ENCODE measurements at regions not wholly inside any gene's neighbourhood (a gene's known extent, or its start where the extent isn't known, plus 50 kb on each side); places are given as distances from the start of the nearest gene placed in this dataset.
"Not testable (repeated sequence)": the region's sequence is repeated elsewhere in the genome, so short reads cannot be mapped to it uniquely, and the experiment has no call there.

DNA sequence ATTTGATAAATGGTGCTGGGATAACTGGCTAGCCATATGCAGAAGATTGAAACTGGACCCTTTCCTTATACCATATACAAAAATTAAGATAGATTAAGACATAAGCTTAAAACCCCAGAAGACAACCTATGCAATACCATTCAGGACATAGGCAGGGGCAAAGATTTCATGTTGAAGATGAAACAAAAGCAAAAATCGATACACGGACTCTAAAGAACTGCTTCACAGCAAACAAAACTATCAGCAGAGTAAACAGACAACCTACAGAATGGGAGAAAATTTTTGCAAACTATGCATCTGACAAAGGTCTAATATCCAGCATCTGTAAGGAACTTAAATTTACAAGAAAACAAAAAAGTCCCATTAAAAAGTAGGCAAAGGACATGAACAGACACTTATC, 255.9 kb downstream of the TINAG start:
- DNase-seq, result not testable (repeated sequence)

DNA sequence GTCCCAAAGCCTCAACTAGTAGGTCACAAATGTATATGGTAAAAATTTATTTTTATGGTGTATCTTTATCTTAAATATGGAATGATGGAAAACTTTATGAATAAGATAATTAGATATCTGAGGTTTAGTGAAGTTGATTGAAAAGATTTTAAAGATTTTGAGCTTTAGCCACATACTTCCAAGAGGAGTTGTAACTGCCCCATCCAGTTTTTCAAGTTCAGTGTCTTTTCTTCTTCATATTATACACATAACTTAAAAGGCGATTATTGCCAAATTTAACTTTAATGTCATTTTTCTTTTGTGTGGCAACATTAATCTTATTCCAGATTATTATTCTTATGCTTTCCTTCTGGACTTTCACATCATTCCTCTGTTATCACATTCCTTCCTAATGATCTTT, 266.4 kb downstream of the TINAG start:
- no peak for DNase-seq

DNA sequence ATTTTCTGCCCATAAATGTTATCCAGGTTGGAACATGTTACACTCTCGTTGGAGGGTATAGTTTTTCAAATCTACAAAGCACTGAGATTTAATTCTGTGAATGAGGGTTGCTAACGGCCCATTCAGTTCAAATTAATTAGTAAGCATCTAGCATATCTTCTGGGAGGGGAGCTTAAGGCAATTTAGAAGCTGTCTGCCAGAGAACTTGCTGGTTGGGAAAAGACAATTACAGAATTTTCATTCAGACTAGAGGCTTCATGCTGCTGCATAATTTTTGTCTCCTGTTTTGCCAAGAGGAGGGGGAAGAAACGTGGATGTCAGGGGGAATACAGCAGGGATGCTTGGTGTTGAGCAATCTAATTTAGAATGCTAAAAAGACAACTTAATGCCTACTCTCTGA, 268.3 kb upstream of the FAM83B start:
- no peak for DNase-seq

DNA sequence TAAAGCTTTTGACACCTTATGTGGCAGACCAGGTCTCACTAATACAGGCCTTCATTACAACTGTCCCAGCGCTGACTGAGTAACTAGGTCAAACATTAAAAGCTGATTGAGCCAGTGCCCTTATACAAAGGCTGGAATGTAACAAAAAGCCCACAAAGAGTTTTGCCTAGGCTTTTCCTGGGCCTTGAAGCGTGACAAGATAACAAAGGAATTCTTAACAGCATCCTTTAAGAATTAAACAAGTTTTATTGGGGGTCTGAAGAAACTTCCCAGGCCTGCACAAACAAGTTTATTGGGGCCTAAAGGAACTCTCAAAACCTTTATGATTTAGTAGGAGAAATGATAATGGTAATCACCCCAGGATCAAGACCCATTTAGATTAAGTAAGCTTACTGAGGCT, 267.6 kb upstream of the FAM83B start:
- DNase-seq, result no peak

DNA sequence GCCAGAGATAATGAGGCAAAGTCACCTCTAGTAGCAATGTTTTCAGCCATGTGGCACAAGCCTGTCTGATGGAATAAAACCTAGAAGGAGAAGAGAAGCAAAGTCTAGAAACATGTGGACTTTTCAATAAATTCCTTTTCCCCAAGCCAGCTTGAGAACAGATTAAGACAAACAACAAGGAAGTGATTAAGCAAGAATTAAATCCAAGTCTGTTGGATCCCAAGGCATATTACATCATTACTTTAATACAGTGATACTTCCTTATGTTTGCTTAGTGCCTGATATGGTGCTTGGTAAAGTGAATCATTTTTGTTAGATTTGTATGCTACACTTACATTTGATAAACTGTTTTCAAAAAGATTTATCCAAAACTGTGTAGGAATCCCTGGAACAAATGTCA, 260.3 kb upstream of the FAM83B start:
- no peak for DNase-seq

DNA sequence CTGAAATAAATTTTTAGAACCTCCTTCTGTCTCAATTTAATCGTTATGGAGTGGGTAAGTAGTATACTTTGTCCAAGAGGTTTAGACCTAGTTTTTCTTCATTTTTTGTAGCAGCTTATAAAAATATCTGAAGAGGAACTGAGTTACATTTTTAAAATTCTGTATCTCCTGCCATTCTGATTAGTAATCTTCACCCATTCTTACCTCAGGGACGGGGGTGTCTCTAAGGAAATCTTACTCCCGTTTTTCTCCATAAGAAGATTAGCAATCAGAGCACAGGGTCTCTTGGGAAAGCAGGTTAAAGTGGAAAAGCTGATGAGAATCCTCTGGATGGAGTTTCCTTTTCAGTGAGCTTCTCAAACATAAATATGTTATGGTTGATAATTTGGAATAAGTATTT, 259.3 kb upstream of the FAM83B start:
- no peak for DNase-seq

DNA sequence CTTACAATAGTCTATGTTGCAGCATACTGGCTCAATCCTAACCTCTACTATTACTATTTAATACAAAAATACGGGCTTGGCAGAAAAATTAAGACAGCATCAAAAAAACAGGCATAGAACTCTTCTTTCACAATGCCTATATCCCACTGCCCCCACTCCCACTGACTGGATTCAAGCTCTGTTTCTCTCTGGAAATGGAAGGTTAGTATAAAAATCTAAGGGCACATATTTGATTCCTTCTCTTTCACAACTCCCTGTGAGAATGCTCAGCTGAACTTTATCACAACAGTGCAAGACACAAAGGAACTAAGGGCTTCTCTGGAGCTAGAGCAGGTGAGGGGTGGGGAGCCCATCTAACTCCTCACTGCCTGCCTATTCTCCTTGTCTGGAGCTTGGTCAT, 258.4 kb upstream of the FAM83B start:
- DNase-seq, result no peak

DNA sequence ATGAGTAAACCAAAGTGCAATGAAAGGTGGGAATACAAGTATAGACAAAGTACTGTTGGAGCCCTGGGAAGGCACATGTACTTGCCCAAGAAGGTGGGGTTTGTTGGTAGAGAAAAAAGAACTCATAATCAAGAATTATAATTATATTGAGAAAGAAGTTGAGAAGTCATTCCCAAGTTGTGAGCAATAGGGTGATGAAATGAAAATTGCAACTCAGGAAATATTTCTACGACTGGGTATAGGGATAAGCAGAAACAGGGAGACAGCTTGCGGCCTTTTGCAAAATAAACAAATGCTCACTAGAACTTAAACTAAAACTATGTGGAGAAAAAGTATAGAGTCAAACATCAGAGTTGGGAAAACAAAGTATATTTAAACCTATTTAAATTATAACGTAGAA, 250.7 kb upstream of the FAM83B start:
- DNase-seq, result no peak

DNA sequence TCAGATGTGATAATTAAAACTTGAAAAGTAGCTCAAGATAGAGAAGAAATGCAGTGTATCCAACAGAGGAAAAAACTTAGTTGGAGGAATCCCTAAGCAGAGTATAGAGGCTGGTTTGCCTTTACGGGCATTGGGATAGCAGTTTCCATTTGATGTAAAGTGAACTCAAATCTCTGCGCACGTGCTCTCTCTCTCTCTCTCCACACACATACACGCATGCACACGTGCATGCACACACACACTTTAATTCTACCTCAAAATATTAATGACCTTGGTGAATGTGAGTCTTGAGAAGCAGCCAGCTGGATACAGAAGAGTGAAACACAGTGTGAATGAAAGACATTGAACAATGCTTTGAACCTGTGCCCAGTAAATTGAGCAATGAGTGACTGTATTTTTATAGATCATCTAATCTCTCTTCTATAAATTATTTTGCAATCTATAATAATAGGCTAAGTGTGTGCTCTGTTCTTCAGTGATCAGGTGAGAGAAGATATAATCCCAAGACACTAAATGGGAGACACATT, 247.7 kb upstream of the FAM83B start:
- DNase-seq, result no peak

DNA sequence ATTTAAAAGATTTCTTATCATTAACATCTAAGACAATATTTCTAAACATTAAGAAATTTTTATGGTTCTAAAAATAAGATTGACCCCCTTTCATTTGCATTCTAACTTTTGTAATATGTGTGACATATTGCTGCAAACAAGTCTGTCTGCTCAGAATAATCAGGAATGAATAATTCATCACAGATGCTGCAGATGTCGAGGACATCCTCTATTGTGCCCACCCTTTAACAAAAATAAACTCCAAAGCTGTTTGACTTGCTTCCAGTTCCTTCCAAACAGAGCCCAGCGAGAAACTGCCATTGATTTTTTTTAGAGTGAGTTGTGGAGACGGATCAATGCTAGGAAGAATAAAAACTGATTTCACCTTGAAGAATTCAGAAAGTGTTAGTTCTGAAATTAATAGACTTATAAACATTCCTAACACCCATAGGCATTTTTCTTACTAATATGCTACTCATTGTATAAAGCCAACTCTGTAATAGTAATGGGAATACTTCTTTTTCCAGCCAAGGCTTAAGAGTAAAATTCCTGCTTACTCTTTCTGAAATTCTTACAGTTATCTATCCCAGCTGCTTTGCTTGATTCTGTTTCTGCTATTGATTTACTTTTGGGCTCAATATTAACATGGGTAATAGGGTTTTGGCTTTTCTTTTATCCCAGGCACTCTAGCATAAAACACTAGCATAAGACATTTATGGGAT, 244.8 kb upstream of the FAM83B start:
- no peak for DNase-seq

DNA sequence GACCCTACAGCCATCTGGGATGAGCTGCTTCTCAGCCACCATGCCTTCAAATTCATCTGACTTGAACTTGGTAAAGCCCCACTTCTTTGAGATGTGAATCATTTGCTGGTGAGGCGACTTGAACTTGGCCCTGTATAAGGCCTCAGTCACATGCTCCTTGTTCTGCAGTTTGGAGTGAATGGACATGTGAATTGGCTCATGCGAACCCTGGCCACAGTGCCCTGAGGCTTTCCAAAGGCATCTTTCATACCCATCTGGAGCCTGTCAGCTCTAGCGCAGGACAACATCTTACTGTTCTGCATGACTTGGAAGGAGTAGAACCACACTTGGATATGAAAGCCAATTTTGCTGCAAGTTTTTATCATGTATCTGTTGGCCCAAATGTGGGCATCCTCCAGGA, 244.0 kb upstream of the FAM83B start:
- DNase-seq, result no peak

DNA sequence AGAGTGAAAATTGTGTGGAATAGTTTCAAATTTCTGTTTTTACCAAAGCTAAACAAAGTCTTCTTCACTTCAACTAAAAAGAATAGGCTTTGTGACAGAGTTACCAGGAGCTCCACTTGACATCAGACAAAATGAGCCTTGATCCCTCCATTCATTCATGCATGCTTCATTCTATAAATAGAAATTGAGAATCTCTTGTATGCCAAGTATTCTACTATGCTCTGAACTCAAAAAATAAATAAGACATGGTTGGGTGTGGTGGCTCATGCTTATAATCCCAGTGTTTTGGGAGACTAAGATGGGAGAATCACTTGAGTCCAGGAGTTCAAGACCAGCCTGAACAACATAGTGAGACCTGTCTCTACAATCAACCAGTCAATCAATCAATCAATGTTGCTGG, 236.6 kb upstream of the FAM83B start:
- no peak for DNase-seq

DNA sequence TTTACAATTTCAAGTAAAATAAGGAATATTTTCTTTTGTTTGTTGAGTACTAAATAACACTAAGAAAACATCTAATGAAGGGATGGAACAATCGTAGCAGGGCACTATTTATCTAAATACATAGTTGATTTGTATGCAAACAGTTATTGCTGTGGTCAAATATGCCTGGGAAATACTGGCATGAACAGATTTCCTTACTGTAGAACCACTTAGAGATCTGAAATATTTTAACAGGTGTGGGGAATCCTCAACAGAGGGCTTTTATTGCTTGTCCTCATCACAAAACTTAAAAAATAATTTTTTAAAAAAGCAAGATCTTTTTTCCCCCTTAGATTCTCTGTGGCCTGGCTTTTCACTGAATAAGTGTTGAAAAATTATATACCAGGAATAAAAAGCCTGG, 233.0 kb upstream of the FAM83B start:
- no peak for DNase-seq

DNA sequence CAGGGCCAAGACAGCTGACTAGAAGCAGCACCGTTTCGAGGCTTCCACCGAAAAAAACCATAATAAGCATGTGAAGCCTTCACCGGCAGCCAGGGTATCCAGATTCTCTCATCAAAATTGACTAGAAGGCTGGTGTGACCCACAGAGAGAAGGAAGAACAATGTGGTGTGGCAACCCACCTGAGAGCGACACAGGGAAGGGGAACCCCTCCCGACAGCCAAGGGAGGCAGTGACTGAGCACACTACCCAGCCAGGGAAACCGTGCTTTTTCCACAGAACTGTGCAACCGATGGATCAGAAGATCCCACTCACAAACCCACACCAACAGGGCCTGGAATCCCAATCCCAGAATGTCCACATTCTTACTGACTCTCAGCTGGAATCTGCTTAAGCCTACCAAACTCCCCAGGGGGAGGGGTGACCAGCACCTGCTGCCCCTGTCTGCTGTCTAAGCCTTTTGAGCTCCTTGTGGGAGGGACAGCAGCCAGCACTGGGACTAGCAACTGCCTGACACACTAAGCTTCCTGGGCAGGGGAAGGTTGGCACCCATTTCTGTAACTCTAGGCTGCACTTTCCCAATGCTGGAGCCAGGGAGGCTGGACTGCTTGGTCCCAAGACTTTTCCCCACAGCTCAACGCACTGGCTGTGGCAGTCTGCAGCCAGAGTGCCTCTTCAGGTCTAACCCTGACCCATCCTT, 231.9 kb upstream of the FAM83B start:
- no peak for DNase-seq

DNA sequence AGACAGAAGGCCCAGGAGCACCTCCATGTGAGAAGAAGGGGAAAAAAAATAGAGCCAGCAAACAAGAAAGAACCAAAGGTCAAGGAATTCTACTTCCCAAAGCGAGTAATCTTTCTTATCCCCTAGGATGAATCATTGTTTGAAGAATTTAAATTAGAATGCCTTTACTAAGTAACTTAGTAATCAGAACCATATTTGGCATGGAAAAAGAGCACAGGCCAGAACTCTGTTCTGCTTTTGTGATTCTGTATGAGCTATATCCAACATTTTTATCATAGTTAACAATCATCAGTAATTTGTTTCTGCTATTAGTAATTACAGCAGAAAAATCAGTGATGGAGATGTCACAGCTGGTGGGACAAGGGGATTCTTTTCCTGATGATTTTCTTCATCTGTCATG, 228.8 kb upstream of the FAM83B start:
- DNase-seq, result no peak

DNA sequence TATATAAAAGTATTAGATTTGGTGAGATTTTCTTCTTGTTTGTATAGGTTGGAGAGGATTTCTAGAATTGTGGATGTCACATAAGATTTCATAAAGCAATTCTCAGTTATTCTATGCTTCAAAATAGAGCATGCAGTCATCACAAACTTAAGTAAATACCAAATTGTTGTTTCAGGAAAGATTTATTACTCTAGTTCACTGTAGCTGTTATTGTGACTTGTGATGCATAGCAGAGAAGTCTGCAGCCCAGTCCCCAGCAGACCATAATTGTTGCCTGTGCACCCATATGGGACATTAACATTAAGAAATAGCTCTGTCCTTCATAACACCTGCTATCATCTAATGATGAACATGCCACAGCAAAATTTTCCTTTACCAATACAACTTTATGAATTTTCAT, 228.0 kb upstream of the FAM83B start:
- no peak for DNase-seq

DNA sequence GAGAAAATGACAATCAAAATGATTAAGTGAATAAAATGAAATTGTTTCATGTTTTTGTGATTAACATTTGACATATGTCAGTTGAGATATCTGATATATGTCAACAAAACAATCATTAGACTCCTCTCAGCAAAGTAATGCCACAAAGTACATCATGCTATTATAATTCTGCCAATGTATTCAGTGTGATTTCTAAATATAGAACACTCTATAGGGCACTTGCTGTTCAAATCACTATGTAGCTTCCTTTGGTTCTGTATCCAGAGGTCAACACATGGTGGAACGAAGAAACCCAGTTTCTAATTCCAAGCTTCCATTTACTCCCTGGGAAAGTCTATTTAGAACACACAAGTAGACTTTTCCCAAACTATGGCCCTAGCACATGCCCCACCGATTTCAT, 227.5 kb upstream of the FAM83B start:
- DNase-seq, result no peak

DNA sequence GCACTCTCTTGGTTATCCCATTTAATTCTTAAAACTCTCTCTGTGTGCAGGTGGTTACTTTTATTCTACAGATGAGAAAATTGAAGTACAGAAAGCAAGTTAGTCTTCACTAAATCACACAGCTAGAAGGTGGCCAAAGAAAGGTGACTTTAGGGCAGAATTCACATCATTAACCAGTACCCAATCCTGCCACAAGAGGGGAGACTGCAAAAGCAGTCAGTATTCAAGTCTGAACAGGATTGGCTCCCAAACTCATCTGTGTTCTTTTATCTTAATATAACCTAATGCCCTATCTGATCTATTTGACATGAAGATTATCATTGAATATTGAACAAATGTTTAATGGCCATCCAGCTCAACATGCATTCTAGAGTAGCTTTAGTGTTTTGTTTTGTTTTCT, 225.3 kb upstream of the FAM83B start:
- no peak for DNase-seq

DNA sequence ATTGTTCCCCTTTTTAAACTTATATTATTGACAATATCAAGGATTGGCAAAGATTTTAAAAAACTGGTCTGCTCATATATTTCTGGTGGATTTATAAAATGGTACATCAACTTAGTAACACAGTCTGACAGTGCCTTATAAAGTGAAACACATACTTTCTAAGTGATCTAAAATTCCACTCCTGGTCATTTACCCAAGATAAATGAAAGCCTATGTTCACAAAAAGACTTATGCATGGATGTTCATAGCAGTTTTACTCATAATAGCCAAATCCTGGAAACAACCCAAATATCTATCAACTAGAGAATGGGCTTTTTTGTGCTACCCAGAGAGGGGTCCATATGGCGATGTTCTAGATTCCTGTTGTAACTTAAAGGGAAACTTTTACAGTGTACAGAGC, 222.4 kb upstream of the FAM83B start:
- DNase-seq, result no peak

DNA sequence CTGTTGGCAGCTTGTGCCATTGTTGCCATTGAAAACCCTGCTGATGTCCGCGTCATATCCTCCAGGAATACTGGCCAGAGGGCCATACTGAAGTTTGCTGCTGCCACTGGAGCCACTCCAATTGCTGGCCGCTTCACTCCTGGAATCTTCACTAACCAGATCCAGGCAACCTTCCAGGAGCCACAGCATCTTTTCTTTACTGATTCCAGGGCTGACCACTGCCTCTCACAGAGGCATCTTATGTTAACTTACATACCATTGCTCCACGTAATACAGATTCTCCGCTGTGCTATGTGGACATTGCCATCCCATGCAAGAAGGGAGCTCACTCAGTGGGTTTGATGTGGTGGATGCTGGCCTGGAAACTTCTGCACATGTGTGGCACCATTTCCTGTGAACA, 221.8 kb upstream of the FAM83B start:
- DNase-seq, result no peak

DNA sequence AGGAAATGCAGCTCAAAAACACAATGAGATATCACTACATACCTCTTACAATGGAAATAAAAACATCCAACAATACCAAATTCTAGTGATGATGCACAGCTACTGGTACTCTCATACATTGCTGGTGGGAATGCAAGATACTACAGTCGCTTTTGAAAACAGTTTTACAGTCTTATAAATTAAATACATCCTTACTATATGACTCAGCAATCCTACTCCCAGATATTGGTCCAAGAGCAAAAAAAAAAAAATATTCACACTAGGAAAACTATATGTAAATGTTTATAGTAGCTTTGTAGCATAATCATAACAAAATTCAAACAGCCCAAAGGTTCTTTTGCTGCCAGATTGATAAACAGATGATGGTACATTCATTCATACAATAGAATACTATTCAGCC, 217.4 kb upstream of the FAM83B start:
- no peak for DNase-seq

DNA sequence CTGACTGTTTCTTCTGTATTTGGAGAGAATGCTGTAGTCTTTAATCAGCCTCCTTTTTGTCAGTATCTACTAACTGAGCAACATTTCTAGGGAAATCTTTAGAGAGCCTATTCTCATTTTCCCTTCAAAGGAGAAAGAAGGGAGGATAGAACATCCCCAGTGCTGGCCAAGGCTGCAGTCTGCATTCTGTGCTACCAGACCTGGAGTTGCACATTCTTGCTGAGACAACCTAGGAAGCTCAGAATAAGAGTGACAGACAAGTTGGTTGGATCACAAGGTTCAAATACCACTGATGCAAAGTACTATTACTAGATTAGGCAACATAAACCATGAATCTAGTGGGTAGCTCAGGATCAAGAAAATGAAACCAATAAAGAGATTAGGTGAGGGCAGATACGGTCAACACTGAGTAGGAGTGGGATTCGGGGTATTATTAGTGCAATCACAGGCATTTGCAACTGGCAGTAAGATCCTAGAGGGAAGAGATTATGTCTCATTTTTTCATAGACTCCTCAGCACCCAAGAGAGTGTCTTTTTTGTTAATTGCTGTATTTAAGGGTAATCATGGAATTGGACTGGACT, 213.5 kb upstream of the FAM83B start:
- DNase-seq, result no peak

DNA sequence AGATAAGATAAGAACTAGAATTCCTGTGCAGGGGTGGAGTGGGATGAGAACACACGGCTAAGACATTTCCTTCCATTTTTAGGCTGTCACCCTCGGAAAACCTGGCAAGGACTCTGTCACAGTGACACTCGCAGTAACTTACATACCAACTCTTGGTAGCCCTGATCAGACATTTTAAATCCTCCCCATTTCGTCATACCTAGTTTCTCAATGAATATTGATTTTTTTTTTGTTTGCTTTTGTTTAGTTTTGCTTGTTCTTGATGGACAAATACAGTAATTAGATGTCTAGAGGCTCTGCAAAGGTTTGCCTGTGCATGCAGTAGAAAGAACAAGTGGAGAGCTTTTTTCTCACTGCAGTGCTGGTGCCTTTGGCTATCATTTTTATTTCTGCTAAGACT, 213.0 kb upstream of the FAM83B start:
- DNase-seq, result no peak
